ENCODE measurements at regions not wholly inside any gene's neighbourhood (a gene's known extent, or its start where the extent isn't known, plus 50 kb on each side); places are given as distances from the start of the nearest gene placed in this dataset.

GRCh38 chr1:62967031-62967430 lies 183.1 kb downstream of the ATG4C start:
- no peak for DNase-seq (ENCODE audit: low spot score)
- no peak for TF ChIP-seq CTCF (IDR thresholded peaks at IDR 0.05; ENCODE audit: extremely low read depth, insufficient read depth, missing control alignments)
- in situ Hi-C loops (cut with MboI; ENCODE audit: low pct_unique_long_range_greater_than_20kb, low sequenced_read_pairs, unreplicated experiment): no loop called here

DNA sequence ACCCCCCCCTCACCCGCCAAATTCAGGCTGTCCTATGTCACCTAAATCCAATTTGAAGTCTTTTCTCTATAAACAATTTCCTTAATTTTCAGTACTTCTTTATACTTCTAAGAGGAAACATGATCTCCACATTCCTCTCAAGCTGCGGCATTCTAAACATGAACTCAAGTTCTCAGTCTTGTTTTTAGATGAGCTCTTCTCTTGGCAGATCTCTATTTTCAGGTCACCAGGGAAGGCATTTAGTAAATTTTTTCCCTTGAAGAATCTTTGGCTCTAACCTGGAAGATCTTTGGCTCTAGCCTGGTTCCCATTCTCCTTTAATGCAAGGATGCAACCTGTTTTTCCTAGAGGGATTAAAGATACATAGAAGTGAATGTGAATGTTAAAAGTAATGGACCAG lies 193.4 kb downstream of the ATG4C start:
- in situ Hi-C loops (cut with MboI; ENCODE audit: low pct_unique_long_range_greater_than_20kb, low sequenced_read_pairs, unreplicated experiment): no loop called here
- no peak for TF ChIP-seq CTCF (IDR thresholded peaks at IDR 0.05; ENCODE audit: extremely low read depth, insufficient read depth, missing control alignments)
- no peak for DNase-seq (ENCODE audit: low spot score)

GRCh38 chr1:62978741-62979140 lies 194.8 kb downstream of the ATG4C start:
- TF ChIP-seq CTCF (IDR thresholded peaks at IDR 0.05; ENCODE audit: extremely low read depth, insufficient read depth, missing control alignments): no peak
- DNase-seq (ENCODE audit: low spot score): no peak
- in situ Hi-C loops (cut with MboI; ENCODE audit: low pct_unique_long_range_greater_than_20kb, low sequenced_read_pairs, unreplicated experiment): no loop called here

GRCh38 chr1:62981434-62981833 lies 197.5 kb downstream of the ATG4C start:
- no peak for TF ChIP-seq CTCF (IDR thresholded peaks at IDR 0.05; ENCODE audit: extremely low read depth, insufficient read depth, missing control alignments)
- in situ Hi-C loops (cut with MboI; ENCODE audit: low pct_unique_long_range_greater_than_20kb, low sequenced_read_pairs, unreplicated experiment): no loop called here
- no peak for DNase-seq (ENCODE audit: low spot score)

DNA sequence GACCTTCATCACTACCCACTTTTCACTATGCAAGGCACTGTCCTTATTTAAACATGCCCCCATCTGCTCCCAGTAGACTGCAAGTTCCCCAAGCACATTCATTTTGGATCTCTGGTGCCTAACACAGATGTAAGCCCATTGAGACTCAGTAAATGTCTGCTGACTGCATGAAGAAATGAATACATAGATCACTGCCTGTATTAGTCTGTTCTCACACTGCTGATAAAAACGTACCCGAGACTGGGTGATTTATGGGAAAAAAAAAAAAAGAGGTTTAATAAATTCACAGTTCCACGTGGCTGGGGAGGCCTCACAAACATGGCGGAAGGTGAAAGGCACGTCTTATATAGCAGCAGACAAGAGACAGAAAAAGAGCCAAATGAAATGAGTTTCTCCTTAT lies 204.9 kb downstream of the ATG4C start:
- no peak for TF ChIP-seq CTCF (IDR thresholded peaks at IDR 0.05; ENCODE audit: extremely low read depth, insufficient read depth, missing control alignments)
- in situ Hi-C loops (cut with MboI; ENCODE audit: low pct_unique_long_range_greater_than_20kb, low sequenced_read_pairs, unreplicated experiment): no loop called here
- DNase-seq (ENCODE audit: low spot score): no peak

DNA sequence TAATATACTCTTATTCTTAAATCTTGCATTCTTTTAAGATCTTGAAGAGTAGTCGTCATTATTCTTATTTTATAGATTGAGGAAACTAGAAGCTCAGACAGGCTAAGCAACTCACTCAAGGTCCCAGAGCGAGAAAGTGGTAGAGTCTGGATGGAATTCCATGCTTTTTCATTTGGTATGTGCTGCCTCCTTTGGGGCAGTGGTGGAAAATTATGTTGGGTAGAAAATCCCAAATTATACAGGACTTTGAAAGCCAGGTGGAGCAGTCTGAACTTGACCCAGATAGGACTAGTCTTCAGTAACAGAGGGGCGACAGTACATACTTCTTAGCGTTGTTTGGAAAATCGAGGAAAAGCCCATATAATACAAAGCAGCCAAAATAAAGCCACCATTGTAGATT lies 205.6 kb downstream of the ATG4C start:
- no peak for TF ChIP-seq CTCF (IDR thresholded peaks at IDR 0.05; ENCODE audit: extremely low read depth, insufficient read depth, missing control alignments)
- DNase-seq (ENCODE audit: low spot score): no peak
- in situ Hi-C loops (cut with MboI; ENCODE audit: low pct_unique_long_range_greater_than_20kb, low sequenced_read_pairs, unreplicated experiment): no loop called here

DNA sequence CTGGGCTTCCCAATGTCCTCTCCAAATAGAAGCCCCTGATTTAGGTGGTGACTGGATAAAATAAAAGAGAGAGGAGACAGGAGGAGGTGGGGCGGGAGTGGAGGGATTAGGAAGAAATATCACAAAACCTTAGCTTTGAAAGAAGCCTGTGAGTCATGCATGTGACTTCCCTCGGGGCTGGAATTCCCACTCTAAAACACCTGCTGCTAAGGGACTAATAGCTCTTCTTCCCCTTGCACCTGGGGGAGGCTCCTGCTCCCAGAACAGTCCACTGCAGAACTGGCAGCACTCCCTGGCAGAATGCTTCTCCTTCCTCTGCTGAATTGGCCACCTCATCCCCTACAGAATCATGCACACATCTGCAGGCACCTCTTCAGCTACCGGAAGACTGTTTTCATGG lies 207.2 kb downstream of the ATG4C start:
- TF ChIP-seq CTCF (IDR thresholded peaks at IDR 0.05; ENCODE audit: extremely low read depth, insufficient read depth, missing control alignments): no peak
- DNase-seq (ENCODE audit: low spot score): no peak
- in situ Hi-C loops (cut with MboI; ENCODE audit: low pct_unique_long_range_greater_than_20kb, low sequenced_read_pairs, unreplicated experiment): no loop called here

All from GM13977 (cell line).